IPS-20b (cell line): ENCODE measurements at regions not wholly inside any gene's neighbourhood (a gene's known extent, or its start where the extent isn't known, plus 50 kb on each side); places are given as distances from the start of the nearest gene placed in this dataset.

Experiments used
- H3K27ac ChIP-seq: one replicate; pipeline ENCODE4 v1.5.1; 2013; ENCODE audit warnings: low read length
- H3K27me3 ChIP-seq: 2 replicates; pipeline ENCODE4 v1.6.1; 2013; ENCODE audit warnings: mild to moderate bottlenecking, low read length, inconsistent platforms; ENCODE audit not compliant: insufficient read depth
- H3K36me3 ChIP-seq: 2 replicates; pipeline ENCODE4 v1.6.1; 2013; ENCODE audit warnings: low read depth, mild to moderate bottlenecking, inconsistent platforms, low read length, moderate library complexity; ENCODE audit not compliant: insufficient read depth
- H3K4me1 ChIP-seq: 2 replicates; pipeline ENCODE4 v1.6.1; 2013; ENCODE audit warnings: mild to moderate bottlenecking, control low read depth, inconsistent platforms, low read length, moderate library complexity; ENCODE audit not compliant: insufficient read depth
- H3K4me3 ChIP-seq: 2 replicates; pipeline ENCODE4 v1.5.1; 2013; ENCODE audit warnings: mild to moderate bottlenecking, low read length, inconsistent platforms
- H3K9ac ChIP-seq: 2 replicates; pipeline ENCODE4 v1.6.1; 2013; ENCODE audit warnings: low read depth, mild to moderate bottlenecking, inconsistent platforms, low read length, moderate library complexity
- H3K9me3 ChIP-seq: 2 replicates; pipeline ENCODE4 v1.6.1; 2013; ENCODE audit warnings: mild to moderate bottlenecking, low read depth, low read length, inconsistent platforms; ENCODE audit not compliant: insufficient read depth

DNA sequence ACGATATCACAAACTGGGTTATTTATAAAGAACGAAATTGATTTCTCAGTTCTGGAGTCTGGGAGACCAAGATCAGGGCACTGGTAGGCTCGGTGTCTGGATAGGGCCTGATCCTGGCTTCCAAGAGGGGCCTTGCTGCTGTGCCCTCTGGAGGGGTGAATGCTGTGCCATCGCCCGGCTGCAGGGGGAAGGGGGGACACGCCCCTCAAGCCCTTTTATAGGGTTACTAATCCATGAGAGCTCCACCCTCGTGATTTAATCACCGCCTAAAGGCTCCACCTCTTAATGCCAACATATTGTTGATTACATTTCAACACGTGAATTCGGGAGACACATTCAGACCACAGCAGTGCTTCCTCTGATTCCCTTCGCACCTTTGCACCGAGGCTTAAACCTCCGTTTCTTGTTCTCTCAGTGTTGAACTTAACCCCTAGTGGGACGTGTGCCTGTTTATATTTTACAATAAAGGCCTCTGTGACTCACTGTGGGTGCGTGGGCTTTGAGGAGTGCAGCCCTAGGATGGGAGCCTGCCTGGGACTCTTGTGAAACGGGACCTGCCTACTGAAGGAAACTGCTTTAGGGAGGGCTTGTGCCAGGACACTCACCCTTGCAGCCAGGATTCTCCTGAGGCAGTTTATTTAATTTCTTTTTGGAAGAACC is 52.4 kb upstream of the SPATA13 start:
- no peaks in the 10 kb centered on the region for H3K36me3 ChIP-seq
- no peak overlapping the region for H3K4me3 ChIP-seq
- H3K9me3 ChIP-seq, result no peaks in the 10 kb centered on the region
- H3K9ac ChIP-seq, result no peak overlapping the region
- H3K27me3 ChIP-seq, result no peaks in the 10 kb centered on the region
- no peaks in the 10 kb centered on the region for H3K4me1 ChIP-seq
- no peak overlapping the region for H3K27ac ChIP-seq

- Histone ChIP-seq H3K27ac (no peak overlapping the region), H3K4me3 (no peak overlapping the region), H3K9me3 (no peaks in the 10 kb centered on the region), H3K27me3 (no peaks in the 10 kb centered on the region), H3K9ac (no peak overlapping the region), H3K4me1 (no peaks in the 10 kb centered on the region), H3K36me3 (no peaks in the 10 kb centered on the region)
These were observed 51.9 kb upstream of the SPATA13 start for GRCh38 chr13:24108615-24108965.

- no peak overlapping the region for H3K27ac ChIP-seq
- H3K4me1 ChIP-seq, result no peaks in the 10 kb centered on the region
- H3K9me3 ChIP-seq, result no peaks in the 10 kb centered on the region
- H3K9ac ChIP-seq, result no peak overlapping the region; the same call in 1 of the 2 replicates
- H3K4me3 ChIP-seq, result no peak overlapping the region
- H3K27me3 ChIP-seq, result no peaks in the 10 kb centered on the region
- H3K36me3 ChIP-seq, result no peaks in the 10 kb centered on the region
These were observed 50.5 kb upstream of the SPATA13 start for GRCh38 chr13:24110011-24110410.
